GM13976 (cell line): ENCODE measurements at regions not wholly inside any gene's neighbourhood (a gene's known extent, or its start where the extent isn't known, plus 50 kb on each side); places are given as distances from the start of the nearest gene placed in this dataset.

Experiments
- DNase-seq: peaks from one replicate; pipeline ENCODE4 v3.0.0; 2012; ENCODE audit warnings: low spot score
- CTCF ChIP-seq: IDR thresholded peaks from 2 replicates; pipeline ENCODE4 v1.5.1; 2012; ENCODE audit warnings: borderline replicate concordance, mild to moderate bottlenecking; ENCODE audit not compliant: insufficient read depth; ENCODE audit errors: extremely low read depth, missing control alignments, control extremely low read depth
- in situ Hi-C: fragments of 300-500 bp; cut with MboI; formaldehyde crosslinking; loops from one replicate; pipeline ENCODE4 v1.12.0; 2022; ENCODE audit warnings: low sequenced_read_pairs, mixed read lengths, inconsistent platforms; ENCODE audit not compliant: unreplicated experiment

GRCh38 chr6:134702279-134702678 is 247.6 kb downstream of the ALDH8A1 start:
- in situ Hi-C loops: no loop called here
- no peak for TF ChIP-seq CTCF
- DNase-seq: no peak

- no peak for TF ChIP-seq CTCF
- in situ Hi-C loops: no loop called here
- DNase-seq: no peak
These were observed 248.6 kb downstream of the ALDH8A1 start for GRCh38 chr6:134701301-134701700.

GRCh38 chr6:134698228-134698627 is 251.7 kb downstream of the ALDH8A1 start:
- no peak for TF ChIP-seq CTCF
- in situ Hi-C loops: no loop called here
- no peak for DNase-seq

- TF ChIP-seq CTCF: no peak
- in situ Hi-C loops: no loop called here
These were observed 257.9 kb downstream of the ALDH8A1 start for GRCh38 chr6:134692008-134692407.

GRCh38 chr6:134691180-134691579 is 258.7 kb downstream of the ALDH8A1 start:
- TF ChIP-seq CTCF: no peak
- in situ Hi-C loops: no loop called here
- no peak for DNase-seq

More at GRCh38 chr6:134692008-134692407, 257.9 kb downstream of the ALDH8A1 start:
- no peak for DNase-seq

- in situ Hi-C loops: no loop called here
- no peak for TF ChIP-seq CTCF
These were observed 259.9 kb downstream of the ALDH8A1 start for GRCh38 chr6:134690048-134690447.

GRCh38 chr6:134689641-134690040 is 260.3 kb downstream of the ALDH8A1 start:
- in situ Hi-C loops: no loop called here
- TF ChIP-seq CTCF: no peak
- no peak for DNase-seq

More at GRCh38 chr6:134690048-134690447, 259.9 kb downstream of the ALDH8A1 start:
- DNase-seq: no peak
